ENCODE measurements at regions not wholly inside any gene's neighbourhood (a gene's known extent, or its start where the extent isn't known, plus 50 kb on each side); places are given as distances from the start of the nearest gene placed in this dataset.

- ATAC-seq (ENCODE audit: low read depth), result no peak
- TF ChIP-seq, protein P1, sequence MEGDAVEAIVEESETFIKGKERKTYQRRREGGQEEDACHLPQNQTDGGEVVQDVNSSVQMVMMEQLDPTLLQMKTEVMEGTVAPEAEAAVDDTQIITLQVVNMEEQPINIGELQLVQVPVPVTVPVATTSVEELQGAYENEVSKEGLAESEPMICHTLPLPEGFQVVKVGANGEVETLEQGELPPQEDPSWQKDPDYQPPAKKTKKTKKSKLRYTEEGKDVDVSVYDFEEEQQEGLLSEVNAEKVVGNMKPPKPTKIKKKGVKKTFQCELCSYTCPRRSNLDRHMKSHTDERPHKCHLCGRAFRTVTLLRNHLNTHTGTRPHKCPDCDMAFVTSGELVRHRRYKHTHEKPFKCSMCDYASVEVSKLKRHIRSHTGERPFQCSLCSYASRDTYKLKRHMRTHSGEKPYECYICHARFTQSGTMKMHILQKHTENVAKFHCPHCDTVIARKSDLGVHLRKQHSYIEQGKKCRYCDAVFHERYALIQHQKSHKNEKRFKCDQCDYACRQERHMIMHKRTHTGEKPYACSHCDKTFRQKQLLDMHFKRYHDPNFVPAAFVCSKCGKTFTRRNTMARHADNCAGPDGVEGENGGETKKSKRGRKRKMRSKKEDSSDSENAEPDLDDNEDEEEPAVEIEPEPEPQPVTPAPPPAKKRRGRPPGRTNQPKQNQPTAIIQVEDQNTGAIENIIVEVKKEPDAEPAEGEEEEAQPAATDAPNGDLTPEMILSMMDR (IDR thresholded peaks at IDR 0.05; ENCODE audit: poor library complexity, severe bottlenecking), result no peak
- Histone ChIP-seq H3K9me3 (ENCODE audit: severe bottlenecking) (no peaks in the 10 kb centered on the region), H3K27ac (ENCODE audit: poor library complexity, severe bottlenecking) (no peak overlapping the region), H3K36me3 (ENCODE audit: low read depth) (no peaks in the 10 kb centered on the region), H3K27me3 (ENCODE audit: insufficient read depth, poor library complexity, severe bottlenecking) (peaks cover 9% of the 10 kb centered on the region), H3K4me1 (ENCODE audit: insufficient read depth, poor library complexity, severe bottlenecking) (no peaks in the 10 kb centered on the region), H3K4me3 (ENCODE audit: severe bottlenecking) (no peak overlapping the region)
- DNase-seq (ENCODE audit: low spot score), result no peak
These were observed 315.6 kb upstream of the B3GAT1 start for GRCh38 chr11:134727636-134728035.

DNA sequence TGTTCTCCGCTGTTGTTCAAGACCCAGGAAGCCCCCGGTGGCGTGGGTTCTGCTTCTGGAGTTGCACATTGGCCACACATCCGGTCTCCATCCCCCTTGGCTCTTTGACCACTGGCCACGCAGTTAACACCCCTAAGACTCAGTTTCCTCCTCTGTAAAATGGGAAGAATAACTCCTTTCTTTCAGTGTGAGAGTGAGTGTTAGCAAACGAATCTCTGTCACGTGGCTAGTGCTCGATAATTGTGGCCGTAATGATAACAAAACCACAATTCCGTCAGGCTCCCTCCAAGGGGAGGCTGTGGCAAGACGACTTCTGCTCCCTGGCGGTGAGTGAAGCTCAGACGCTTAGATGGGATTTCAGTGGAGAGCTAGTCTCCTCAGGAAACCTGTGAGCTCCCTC is 315.2 kb upstream of the B3GAT1 start:
- Histone ChIP-seq H3K4me1 (ENCODE audit: insufficient read depth, poor library complexity, severe bottlenecking) (no peaks in the 10 kb centered on the region), H3K9me3 (ENCODE audit: severe bottlenecking) (no peaks in the 10 kb centered on the region), H3K27me3 (ENCODE audit: insufficient read depth, poor library complexity, severe bottlenecking) (peaks cover 9% of the 10 kb centered on the region), H3K36me3 (ENCODE audit: low read depth) (no peaks in the 10 kb centered on the region), H3K27ac (ENCODE audit: poor library complexity, severe bottlenecking) (no peak overlapping the region), H3K4me3 (ENCODE audit: severe bottlenecking) (no peak overlapping the region)
- TF ChIP-seq, protein P1 (IDR thresholded peaks at IDR 0.05; ENCODE audit: poor library complexity, severe bottlenecking), result no peak
- ATAC-seq (ENCODE audit: low read depth) (no peak), DNase-seq (ENCODE audit: low spot score) (no peak)

- ATAC-seq (ENCODE audit: low read depth) (peak; percentile 76), DNase-seq (ENCODE audit: low spot score) (no peak)
- no peaks in the 10 kb centered on the region for H3K4me1 ChIP-seq (ENCODE audit: insufficient read depth, poor library complexity, severe bottlenecking)
- no peaks in the 10 kb centered on the region for H3K36me3 ChIP-seq (ENCODE audit: low read depth)
- TF ChIP-seq, protein P1 (IDR thresholded peaks at IDR 0.05; ENCODE audit: poor library complexity, severe bottlenecking), result peak; percentile 33
- H3K4me3 ChIP-seq (ENCODE audit: severe bottlenecking), result no peak overlapping the region
- H3K27ac ChIP-seq (ENCODE audit: poor library complexity, severe bottlenecking), result no peak overlapping the region
- no peaks in the 10 kb centered on the region for H3K9me3 ChIP-seq (ENCODE audit: severe bottlenecking)
- H3K27me3 ChIP-seq (ENCODE audit: insufficient read depth, poor library complexity, severe bottlenecking), result peaks cover 6% of the 10 kb centered on the region
These were observed 313.9 kb upstream of the B3GAT1 start for GRCh38 chr11:134725716-134726639.

- TF ChIP-seq, protein P1 (IDR thresholded peaks at IDR 0.05; ENCODE audit: poor library complexity, severe bottlenecking), result no peak
- no peaks in the 10 kb centered on the region for H3K9me3 ChIP-seq (ENCODE audit: severe bottlenecking)
- H3K27ac ChIP-seq (ENCODE audit: poor library complexity, severe bottlenecking), result no peak overlapping the region
- no peak overlapping the region for H3K4me3 ChIP-seq (ENCODE audit: severe bottlenecking)
- no peak for ATAC-seq (ENCODE audit: low read depth)
- no peaks in the 10 kb centered on the region for H3K4me1 ChIP-seq (ENCODE audit: insufficient read depth, poor library complexity, severe bottlenecking)
- no peak for DNase-seq (ENCODE audit: low spot score)
- no peaks in the 10 kb centered on the region for H3K36me3 ChIP-seq (ENCODE audit: low read depth)
- peaks cover 6% of the 10 kb centered on the region for H3K27me3 ChIP-seq (ENCODE audit: insufficient read depth, poor library complexity, severe bottlenecking)
These were observed 313.2 kb upstream of the B3GAT1 start for GRCh38 chr11:134725211-134725610.

DNA sequence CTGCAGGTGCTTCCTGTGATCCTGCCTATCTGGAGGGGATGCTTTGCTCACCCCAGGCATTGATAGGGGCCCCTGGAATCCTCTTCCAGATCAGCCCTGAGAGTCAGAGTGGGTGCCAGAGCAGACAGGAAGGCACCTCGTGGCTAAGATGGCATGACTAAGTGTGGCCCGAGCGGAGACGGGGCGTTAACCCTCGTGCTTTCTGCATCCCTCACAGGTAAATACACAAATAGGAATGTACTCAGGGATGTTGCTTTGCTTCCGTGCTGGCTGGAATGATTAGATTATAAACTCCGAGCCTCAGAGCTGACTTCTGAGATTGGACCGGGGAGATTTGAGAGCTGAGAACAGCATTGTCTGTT is 312.7 kb upstream of the B3GAT1 start:
- H3K27me3 ChIP-seq (ENCODE audit: insufficient read depth, poor library complexity, severe bottlenecking), result peaks cover 6% of the 10 kb centered on the region
- DNase-seq (ENCODE audit: low spot score) (no peak), ATAC-seq (ENCODE audit: low read depth) (no peak)
- no peaks in the 10 kb centered on the region for H3K9me3 ChIP-seq (ENCODE audit: severe bottlenecking)
- no peak overlapping the region for H3K4me3 ChIP-seq (ENCODE audit: severe bottlenecking)
- TF ChIP-seq, protein P1 (IDR thresholded peaks at IDR 0.05; ENCODE audit: poor library complexity, severe bottlenecking), result no peak
- no peak overlapping the region for H3K27ac ChIP-seq (ENCODE audit: poor library complexity, severe bottlenecking)
- H3K4me1 ChIP-seq (ENCODE audit: insufficient read depth, poor library complexity, severe bottlenecking), result no peaks in the 10 kb centered on the region
- no peaks in the 10 kb centered on the region for H3K36me3 ChIP-seq (ENCODE audit: low read depth)
